ENCODE measurements at regions not wholly inside any gene's neighbourhood (a gene's known extent, or its start where the extent isn't known, plus 50 kb on each side); places are given as distances from the start of the nearest gene placed in this dataset.

DNA sequence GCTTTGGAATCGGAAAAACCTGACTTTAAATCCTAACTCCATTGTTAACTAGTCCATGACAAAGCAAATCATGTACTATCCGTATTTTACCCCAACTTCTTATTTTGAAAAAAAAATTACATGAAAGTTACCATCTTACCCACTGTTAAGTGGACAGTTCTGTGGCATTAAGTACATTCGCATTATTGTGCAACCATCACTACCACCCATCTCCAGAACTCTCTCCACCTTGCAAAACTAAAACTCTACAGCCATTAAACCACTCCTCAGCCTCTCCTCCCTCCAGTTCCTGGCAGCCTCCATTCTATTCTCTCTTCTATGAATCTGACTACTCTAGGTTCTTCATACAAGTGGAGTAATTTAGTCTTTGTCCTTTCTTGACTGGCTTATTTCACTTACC lies 176.5 kb downstream of the USP12 start:
- Histone ChIP-seq H3K4me1 (peaks cover 0 to 5% of the 10 kb centered on the region in 2 donors), H3K27ac (no peak overlapping the region), H3K27me3 (no peaks in the 10 kb centered on the region), H3K4me3 (no peak overlapping the region), H3K9me3 (no peaks in the 10 kb centered on the region), H3K36me3 (no peaks in the 10 kb centered on the region)
- TF ChIP-seq CTCF (IDR thresholded peaks at IDR 0.05) = no peak
- intact Hi-C loops (cut with DNase I) = no loop called here
- no peak for DNase-seq (ENCODE audit: low spot score in 2 of 2)

DNA sequence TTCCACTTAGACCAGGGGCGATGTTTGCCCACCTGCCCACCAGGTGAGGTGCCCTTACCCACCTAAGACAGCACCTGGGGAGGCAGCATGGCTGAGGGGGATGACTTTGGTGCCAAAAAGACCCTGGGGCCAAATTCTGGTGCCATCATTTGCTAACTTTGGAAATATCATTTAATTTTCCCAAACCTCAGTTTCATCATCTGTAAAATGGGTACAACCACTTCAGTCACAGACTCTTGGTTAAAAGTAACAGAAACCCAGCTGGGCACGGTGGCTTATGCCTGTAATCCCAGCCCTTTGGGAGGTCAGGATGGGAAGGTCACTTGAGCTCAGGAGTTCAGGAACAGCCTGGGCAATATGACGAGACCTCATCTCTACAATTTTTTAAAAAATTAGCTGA lies 177.8 kb downstream of the USP12 start:
- intact Hi-C loops (cut with DNase I) = no loop called here
- H3K4me1 ChIP-seq = peaks cover 0 to 5% of the 10 kb centered on the region in 2 donors

DNA sequence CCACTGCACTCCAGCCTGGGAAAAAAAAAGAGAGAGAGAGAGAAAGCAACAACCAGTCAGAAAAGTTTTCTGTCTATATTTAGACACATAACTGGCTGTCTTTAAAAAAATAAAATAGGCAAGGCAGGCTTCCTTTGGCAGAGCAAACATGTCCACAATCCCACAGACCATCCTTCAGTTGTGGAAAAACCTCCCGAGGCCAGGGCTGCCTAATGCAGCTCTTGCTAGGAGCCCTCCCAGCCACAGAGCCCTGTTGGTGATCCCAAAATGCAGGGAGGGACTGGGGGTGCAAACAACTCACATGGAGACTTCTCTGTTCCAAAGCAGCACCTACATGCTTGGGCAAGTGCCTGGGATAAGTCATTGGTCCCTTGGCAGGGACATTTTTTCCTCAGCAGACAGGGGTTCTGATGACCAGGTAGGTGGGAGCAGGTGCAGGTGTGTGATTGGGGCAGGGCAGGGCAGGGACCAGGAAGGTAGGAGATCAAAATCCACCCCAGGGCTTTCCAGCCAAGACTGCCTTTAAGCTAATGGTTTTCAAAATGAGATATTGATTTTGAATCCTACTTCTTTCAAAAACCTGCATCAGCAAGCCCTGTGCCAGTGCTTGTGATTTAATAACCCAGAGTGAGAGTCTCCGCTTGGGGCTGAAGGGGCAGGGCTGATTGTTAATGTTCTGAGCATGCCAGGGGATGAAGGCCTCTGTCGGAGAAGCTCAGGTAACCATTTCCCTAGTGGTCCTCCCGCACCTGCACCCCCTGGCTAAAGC lies 178.5 kb downstream of the USP12 start:
- TF ChIP-seq CTCF (IDR thresholded peaks at IDR 0.05) = no peak
- Histone ChIP-seq H3K9me3 (no peaks in the 10 kb centered on the region), H3K27ac (no peak overlapping the region), H3K4me3 (no peak overlapping the region), H3K27me3 (no peaks in the 10 kb centered on the region), H3K36me3 (no peaks in the 10 kb centered on the region), H3K4me1 (peaks cover 0 to 5% of the 10 kb centered on the region in 2 donors)
- intact Hi-C loops (cut with DNase I) = no loop called here
- DNase-seq (ENCODE audit: low spot score in 2 of 2) = peak in 1 of 2 donors; percentile 39

More for the DNA sequence above, 177.8 kb downstream of the USP12 start:
- H3K9me3 ChIP-seq = no peaks in the 10 kb centered on the region
- H3K27me3 ChIP-seq = no peaks in the 10 kb centered on the region
- TF ChIP-seq CTCF (IDR thresholded peaks at IDR 0.05) = no peak
- no peak for DNase-seq (ENCODE audit: low spot score in 2 of 2)
- no peak overlapping the region for H3K27ac ChIP-seq
- no peaks in the 10 kb centered on the region for H3K36me3 ChIP-seq
- no peak overlapping the region for H3K4me3 ChIP-seq

GRCh38 chr13:26991508-26992181 lies 180.0 kb downstream of the USP12 start:
- H3K36me3 ChIP-seq = no peaks in the 10 kb centered on the region
- H3K27me3 ChIP-seq = no peaks in the 10 kb centered on the region
- intact Hi-C loops (cut with DNase I) = no loop called here
- no peak overlapping the region for H3K4me3 ChIP-seq
- peak in 1 of 2 donors; percentile 63 for DNase-seq (ENCODE audit: low spot score in 2 of 2)
- peaks cover 0 to 5% of the 10 kb centered on the region in 2 donors for H3K4me1 ChIP-seq
- H3K9me3 ChIP-seq = no peaks in the 10 kb centered on the region
- no peak for TF ChIP-seq CTCF (IDR thresholded peaks at IDR 0.05)
- no peak overlapping the region for H3K27ac ChIP-seq

DNA sequence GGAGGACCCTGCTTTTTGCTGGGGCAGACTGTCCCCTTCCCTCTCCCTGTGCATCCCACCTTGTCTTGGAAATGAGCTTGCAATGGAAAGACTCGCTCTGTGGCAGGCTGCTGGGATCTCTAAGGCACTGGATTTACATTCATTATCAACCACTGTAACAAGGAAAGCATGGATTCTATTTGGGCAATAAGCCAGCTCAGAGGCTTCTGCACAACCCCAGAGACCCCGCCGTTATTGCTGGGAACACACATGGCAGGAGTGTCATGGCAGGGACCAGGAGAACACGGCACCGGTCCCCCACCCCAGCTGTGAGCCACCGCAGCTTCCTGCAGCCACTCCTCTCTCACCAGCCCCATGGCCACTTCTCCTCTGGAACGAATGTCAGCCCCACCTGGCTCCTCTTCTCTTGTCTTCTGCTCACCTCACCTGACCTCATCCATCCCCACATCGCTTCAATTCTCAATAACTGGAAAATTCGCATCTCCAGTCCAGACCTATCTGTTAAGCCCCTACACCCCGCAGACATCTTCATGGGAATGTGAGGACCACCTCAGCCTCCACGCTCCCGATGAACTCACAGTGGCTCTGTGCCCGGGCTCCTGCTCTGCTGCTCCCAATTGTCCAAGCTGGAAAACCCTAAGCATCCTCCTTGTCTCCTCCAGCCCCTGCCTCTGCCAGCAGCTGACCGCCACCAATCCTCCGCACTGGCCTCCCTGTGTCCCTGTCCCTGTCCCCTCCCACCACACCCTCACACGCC lies 181.5 kb downstream of the USP12 start:
- intact Hi-C loops (cut with DNase I) = loop anchor here (5.0 to 10.0 kb wide), 4 partner anchors 43 to 1145 kb away; partner anchors contain the start of genes MTIF3, PAN3 and URAD
- Histone ChIP-seq H3K4me1 (peaks cover under 1 to 5% of the 10 kb centered on the region in 2 donors), H3K36me3 (no peaks in the 10 kb centered on the region), H3K9me3 (no peaks in the 10 kb centered on the region), H3K27ac (no peak overlapping the region), H3K27me3 (no peaks in the 10 kb centered on the region), H3K4me3 (no peak overlapping the region)
- DNase-seq (ENCODE audit: low spot score in 2 of 2) = peak in 1 of 2 donors; percentile 41
- TF ChIP-seq CTCF (IDR thresholded peaks at IDR 0.05) = no peak
